ENCODE measurements at regions not wholly inside any gene's neighbourhood (a gene's known extent, or its start where the extent isn't known, plus 50 kb on each side); places are given as distances from the start of the nearest gene placed in this dataset.

DNA sequence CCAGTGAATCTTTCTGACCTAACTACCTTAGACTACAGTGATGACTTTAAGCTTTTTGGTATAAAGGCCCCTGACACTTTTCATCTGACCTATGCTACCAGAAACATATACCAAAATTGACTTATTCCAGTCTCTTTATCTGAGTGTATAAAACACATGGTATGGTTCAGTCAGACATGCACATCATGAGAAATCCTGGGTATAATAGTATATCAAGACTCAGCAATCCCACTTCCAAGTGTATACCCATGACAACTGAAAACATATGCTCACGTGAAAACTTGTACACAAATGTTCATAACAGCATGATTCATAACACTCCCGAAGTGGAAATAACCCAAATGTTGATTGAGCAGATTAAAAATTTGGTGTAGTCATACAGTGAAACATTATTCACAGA, 70.0 kb upstream of the RPRM start:
- no peak for DNase-seq (ENCODE audit: low spot score)
- H3K36me3 Mint-ChIP-seq (ENCODE audit: low read depth, unreplicated experiment), result no peaks in the 10 kb centered on the region
- H3K9me3 Mint-ChIP-seq (ENCODE audit: unreplicated experiment), result no peaks in the 10 kb centered on the region
- no peak overlapping the region for H3K27ac Mint-ChIP-seq (ENCODE audit: unreplicated experiment)
- no peaks in the 10 kb centered on the region for H3K27me3 Mint-ChIP-seq (ENCODE audit: unreplicated experiment)
- TF ChIP-seq, protein P1, sequence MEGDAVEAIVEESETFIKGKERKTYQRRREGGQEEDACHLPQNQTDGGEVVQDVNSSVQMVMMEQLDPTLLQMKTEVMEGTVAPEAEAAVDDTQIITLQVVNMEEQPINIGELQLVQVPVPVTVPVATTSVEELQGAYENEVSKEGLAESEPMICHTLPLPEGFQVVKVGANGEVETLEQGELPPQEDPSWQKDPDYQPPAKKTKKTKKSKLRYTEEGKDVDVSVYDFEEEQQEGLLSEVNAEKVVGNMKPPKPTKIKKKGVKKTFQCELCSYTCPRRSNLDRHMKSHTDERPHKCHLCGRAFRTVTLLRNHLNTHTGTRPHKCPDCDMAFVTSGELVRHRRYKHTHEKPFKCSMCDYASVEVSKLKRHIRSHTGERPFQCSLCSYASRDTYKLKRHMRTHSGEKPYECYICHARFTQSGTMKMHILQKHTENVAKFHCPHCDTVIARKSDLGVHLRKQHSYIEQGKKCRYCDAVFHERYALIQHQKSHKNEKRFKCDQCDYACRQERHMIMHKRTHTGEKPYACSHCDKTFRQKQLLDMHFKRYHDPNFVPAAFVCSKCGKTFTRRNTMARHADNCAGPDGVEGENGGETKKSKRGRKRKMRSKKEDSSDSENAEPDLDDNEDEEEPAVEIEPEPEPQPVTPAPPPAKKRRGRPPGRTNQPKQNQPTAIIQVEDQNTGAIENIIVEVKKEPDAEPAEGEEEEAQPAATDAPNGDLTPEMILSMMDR (IDR thresholded peaks at IDR 0.05; ENCODE audit: unreplicated experiment), result no peak
- no peak overlapping the region for H3K4me3 Mint-ChIP-seq (ENCODE audit: unreplicated experiment)
- no peaks in the 10 kb centered on the region for H3K4me1 Mint-ChIP-seq (ENCODE audit: unreplicated experiment)

DNA sequence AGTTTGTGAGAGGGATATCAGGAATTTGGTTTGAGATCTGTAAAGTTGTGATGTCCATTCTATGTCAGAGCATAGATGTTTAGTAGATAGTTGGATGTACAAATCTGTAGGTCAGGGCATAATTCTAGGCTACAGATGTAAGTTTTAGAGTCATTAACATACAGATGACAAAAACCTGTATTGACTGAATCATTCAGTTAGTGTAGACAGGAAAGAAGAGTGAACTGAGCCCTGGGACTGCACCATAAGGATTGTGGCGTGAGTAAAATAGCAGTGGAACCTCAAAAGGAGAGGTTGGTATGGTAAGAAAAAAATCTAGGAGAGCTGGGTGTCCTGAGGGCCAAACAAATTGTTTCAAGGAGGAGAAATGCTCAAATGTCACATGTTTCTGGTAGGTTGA, 73.1 kb upstream of the RPRM start:
- H3K9me3 Mint-ChIP-seq (ENCODE audit: unreplicated experiment), result no peaks in the 10 kb centered on the region
- H3K27me3 Mint-ChIP-seq (ENCODE audit: unreplicated experiment), result no peaks in the 10 kb centered on the region
- H3K36me3 Mint-ChIP-seq (ENCODE audit: low read depth, unreplicated experiment), result no peaks in the 10 kb centered on the region
- no peak overlapping the region for H3K27ac Mint-ChIP-seq (ENCODE audit: unreplicated experiment)
- H3K4me1 Mint-ChIP-seq (ENCODE audit: unreplicated experiment), result no peaks in the 10 kb centered on the region
- TF ChIP-seq, protein P1 (IDR thresholded peaks at IDR 0.05; ENCODE audit: unreplicated experiment), result no peak
- no peak for DNase-seq (ENCODE audit: low spot score)
- H3K4me3 Mint-ChIP-seq (ENCODE audit: unreplicated experiment), result no peak overlapping the region

DNA sequence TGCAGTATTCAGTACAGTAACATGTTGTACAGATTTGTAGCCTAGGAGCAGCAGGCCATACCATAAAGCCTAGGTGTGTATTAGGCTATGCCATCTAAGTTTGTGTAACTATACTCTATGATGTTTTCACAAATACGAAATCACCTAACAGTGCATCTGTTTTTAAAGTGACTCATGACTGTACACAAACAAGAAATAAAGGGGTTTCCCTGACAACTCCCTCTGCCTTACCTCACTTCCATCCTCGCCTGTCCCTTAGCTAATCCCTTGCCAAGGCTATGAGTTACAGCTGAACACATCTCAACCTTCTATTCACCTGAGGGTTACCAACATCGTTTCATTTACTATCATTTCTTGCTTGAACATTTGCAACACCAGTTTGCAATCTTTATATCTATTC, 78.6 kb upstream of the RPRM start:
- H3K36me3 Mint-ChIP-seq (ENCODE audit: low read depth, unreplicated experiment), result no peaks in the 10 kb centered on the region
- no peaks in the 10 kb centered on the region for H3K9me3 Mint-ChIP-seq (ENCODE audit: unreplicated experiment)
- TF ChIP-seq, protein P1 (IDR thresholded peaks at IDR 0.05; ENCODE audit: unreplicated experiment), result no peak
- no peaks in the 10 kb centered on the region for H3K4me1 Mint-ChIP-seq (ENCODE audit: unreplicated experiment)
- no peak for DNase-seq (ENCODE audit: low spot score)
- peaks cover 1% of the 10 kb centered on the region for H3K27me3 Mint-ChIP-seq (ENCODE audit: unreplicated experiment)
- no peak overlapping the region for H3K4me3 Mint-ChIP-seq (ENCODE audit: unreplicated experiment)
- no peak overlapping the region for H3K27ac Mint-ChIP-seq (ENCODE audit: unreplicated experiment)

DNA sequence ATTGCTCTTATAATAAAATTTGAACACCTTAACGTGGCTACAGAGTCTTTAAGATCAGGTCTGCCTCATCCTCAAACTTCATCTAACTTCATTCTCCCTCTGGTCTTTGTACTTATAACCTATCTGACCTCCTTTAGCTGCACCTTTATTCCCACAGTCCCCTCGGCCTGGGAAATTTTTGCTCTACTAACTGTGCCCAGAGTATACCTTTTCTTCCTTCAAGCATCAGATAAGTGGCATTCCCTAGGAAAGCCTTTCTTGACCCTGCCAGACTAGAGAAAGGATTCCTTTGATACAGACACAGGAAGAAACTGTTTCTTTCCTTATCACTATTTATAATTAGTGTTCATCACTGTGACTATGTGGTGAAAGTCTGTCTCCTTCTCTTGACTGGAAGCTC, 79.2 kb upstream of the RPRM start:
- TF ChIP-seq, protein P1 (IDR thresholded peaks at IDR 0.05; ENCODE audit: unreplicated experiment), result no peak
- Mint-ChIP-seq H3K4me1 (ENCODE audit: unreplicated experiment) (no peaks in the 10 kb centered on the region), H3K4me3 (ENCODE audit: unreplicated experiment) (no peak overlapping the region), H3K36me3 (ENCODE audit: low read depth, unreplicated experiment) (no peaks in the 10 kb centered on the region), H3K9me3 (ENCODE audit: unreplicated experiment) (no peaks in the 10 kb centered on the region), H3K27ac (ENCODE audit: unreplicated experiment) (no peak overlapping the region), H3K27me3 (ENCODE audit: unreplicated experiment) (peaks cover 1% of the 10 kb centered on the region)
- DNase-seq (ENCODE audit: low spot score), result no peak

DNA sequence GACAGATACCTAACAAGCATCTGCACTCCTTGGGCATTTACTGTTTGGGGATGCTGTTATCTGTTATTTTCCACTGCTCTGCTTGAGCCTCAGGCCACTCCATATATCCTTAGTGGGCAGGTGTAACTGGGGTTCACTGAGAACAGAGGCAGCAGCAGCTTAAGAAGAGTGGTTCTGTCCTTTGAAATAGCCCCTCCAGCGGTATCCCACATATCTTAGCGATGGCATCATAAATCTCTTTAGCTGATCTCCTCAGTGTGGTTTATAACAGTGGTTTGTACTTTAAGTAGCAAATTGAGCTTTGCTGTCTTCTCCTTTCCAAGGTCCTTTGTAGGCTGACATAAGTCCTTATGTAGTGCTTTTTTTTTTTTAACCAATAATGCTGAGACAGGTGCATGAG, 79.7 kb upstream of the RPRM start:
- DNase-seq (ENCODE audit: low spot score), result no peak

More for the DNA sequence above, 79.7 kb upstream of the RPRM start:
- Mint-ChIP-seq H3K36me3 (ENCODE audit: low read depth, unreplicated experiment) (no peaks in the 10 kb centered on the region), H3K27me3 (ENCODE audit: unreplicated experiment) (peaks cover 1% of the 10 kb centered on the region), H3K27ac (ENCODE audit: unreplicated experiment) (no peak overlapping the region), H3K4me1 (ENCODE audit: unreplicated experiment) (no peaks in the 10 kb centered on the region), H3K9me3 (ENCODE audit: unreplicated experiment) (no peaks in the 10 kb centered on the region), H3K4me3 (ENCODE audit: unreplicated experiment) (no peak overlapping the region)
- TF ChIP-seq, protein P1 (IDR thresholded peaks at IDR 0.05; ENCODE audit: unreplicated experiment), result no peak
